Pons (tissue), 1 donor: ENCODE measurements at regions not wholly inside any gene's neighbourhood (a gene's known extent, or its start where the extent isn't known, plus 50 kb on each side); places are given as distances from the start of the nearest gene placed in this dataset.
"Not testable (repeated sequence)": the region's sequence is repeated elsewhere in the genome, so short reads cannot be mapped to it uniquely, and the experiment has no call there.

ENCODE experiments used
- DNase-seq: peaks from one replicate; pipeline ENCODE4 v3.0.0-alpha.2; 2016; ENCODE audit warnings: low spot score

DNA sequence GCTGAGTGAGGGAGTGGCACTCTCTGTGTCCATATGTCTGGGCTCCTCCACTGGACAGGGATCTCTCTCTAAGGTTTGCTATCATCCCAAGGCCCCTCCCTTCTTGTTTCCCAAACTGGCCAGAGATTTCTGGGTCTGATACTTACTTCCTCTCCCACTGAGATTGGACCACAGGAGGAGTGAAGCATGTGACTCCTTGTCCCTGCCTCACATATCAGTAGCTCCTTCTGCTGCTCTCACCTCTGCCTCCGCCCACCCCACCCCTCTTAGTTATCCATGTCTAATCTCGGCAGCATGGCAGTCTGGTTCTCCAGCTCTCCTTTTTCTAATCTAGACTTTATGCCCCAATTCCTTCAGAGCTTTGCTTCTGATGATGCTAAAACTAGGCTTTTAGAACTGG is 223.1 kb downstream of the RPLP1 start:
- DNase-seq = no peak

DNA sequence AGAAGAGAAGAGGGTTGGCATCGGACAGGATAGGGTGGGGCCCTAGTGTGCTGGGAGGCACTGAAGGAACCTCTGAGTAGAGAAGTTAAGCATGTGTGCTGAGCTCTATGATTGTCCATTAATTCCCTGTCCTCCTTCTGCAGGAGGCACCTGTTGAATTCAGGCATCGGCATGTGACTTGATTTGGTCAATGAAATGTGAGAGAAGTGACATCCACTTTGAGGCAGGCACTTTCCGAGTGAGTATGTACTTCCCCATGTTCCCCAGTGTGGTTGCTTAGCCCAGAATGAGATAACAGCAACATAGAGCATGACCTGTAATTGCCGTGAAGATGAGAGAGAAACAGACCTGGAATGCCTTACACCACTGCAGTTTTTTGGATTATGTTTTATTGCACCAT is 224.8 kb downstream of the RPLP1 start:
- DNase-seq = no peak

DNA sequence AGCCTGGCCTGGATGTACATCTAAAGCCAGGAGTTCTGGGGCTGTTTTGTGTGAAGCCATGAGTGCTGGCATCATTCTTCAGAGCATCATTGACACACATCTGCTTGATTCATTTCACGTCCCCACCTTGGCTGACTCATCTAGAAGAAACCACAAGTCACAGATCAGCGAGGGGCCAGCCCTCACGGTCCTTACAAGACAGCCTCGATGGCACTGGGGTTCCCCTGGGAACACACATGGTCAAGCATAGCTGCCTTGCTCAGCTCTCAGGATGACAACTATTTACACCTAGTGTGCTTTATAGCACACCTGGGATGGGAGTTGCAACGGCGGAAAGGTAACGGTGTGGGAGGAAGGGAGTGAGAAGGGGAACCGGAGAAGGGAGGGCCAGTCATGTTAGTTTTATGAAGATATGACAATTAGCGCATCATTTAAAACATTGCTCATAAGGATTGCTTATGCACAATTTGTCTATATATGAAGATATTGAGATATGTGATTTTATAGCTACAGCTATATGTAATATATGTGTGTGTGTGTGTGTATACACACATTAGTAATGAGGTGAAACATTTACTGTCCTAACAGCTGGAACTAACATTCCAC is 227.1 kb downstream of the RPLP1 start:
- no peak for DNase-seq

DNA sequence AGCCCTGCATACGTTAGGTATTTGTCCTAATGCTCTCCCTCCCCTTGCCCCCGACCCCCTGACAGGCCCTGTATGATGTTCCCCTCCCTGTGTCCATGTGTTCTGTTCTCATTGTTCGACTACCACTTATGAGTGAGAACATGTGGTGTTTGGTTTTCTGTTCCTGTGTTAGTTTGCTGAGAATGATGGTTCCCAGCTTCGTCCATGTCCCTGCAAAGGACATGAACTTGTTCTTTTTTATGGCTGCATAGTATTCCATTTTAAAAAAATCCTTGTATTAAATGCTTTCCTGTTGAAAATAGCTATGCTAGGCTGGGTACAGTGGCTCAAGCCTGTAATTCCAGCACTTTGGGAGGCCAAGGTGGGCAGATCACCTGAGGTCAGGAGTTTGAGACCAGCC is 232.2 kb downstream of the RPLP1 start:
- not testable (repeated sequence) for DNase-seq

DNA sequence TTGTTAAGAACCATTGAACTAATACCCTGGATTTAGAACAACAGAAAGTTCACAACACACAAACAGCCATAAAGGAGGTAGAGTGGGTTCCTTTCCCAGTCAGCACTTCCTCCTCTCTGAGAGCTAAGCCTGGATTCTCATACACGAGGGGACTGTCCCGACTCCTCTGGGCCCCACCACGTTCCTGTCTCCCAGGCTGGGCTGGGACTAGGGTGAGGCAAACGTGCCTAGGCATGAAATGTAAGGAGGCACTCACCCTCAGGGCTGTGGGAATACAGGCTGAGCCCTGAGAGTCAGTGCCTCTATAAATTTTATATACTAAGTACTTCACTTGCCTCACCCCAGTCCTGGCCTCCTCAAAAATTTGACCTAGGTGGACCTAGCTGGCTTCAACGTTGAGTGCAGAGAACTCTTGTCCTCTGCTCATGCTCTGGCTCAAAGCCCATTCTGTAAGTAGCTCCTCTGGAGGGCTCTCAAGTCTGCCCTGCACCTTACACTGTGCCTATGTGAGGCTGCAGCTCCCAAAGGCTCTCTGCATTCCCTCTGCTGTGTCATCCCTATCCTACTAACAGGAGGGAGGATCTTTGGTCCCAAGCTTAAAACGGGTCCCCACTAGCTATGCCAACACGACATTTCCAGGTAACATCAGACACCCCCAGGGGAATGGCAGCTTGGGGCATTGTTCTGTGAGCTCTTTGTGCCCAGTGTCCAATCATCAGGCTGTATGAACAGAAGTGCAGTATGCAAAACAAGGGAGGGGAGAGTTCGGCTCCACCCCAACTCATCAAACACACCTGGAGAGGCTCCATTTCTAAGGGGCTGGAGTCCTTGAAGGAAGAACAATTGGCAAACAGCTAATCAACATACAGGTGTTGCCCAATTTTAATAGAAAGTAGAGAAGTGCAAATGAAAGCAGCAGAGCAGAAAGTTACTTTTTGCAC is 233.2 kb downstream of the RPLP1 start:
- DNase-seq = no peak

DNA sequence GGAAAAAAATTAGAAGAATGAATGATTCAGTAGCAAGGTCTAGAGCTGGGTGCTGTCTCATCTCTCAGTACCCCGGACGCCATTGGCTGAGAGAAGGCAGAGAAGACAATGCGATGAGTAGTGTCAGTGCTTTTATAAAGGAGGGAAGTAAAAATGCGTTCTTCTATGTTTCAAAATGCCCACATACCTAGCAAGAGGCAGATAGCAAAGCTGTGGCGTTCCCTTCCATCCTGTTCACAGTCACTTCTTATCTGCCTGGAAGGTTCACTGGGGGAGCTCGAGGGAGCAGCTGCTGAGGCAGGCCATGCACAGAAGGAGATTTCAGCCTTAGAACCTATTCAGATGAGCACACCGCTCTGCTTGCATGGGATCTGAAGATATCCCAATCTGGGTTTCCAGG is 234.0 kb downstream of the RPLP1 start:
- no peak for DNase-seq

DNA sequence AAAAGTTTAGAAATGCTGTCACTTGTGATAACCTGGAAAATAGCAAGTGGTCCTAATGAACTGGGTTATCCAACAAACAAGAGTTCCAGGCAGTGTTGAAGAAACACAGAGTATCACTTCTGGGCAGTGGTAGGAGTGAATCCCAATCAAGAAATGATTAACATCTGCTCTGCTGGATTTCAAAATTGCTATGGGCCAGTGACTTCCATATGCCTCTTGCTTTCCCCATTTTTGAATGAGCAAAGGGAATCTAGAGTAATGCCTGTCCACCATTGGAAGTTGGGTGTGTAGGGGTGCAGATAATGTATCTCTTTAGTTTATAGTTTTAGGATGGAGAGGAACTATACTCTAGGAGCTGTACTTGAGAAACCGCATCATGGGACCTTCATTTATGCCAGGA is 236.5 kb downstream of the RPLP1 start:
- no peak for DNase-seq

DNA sequence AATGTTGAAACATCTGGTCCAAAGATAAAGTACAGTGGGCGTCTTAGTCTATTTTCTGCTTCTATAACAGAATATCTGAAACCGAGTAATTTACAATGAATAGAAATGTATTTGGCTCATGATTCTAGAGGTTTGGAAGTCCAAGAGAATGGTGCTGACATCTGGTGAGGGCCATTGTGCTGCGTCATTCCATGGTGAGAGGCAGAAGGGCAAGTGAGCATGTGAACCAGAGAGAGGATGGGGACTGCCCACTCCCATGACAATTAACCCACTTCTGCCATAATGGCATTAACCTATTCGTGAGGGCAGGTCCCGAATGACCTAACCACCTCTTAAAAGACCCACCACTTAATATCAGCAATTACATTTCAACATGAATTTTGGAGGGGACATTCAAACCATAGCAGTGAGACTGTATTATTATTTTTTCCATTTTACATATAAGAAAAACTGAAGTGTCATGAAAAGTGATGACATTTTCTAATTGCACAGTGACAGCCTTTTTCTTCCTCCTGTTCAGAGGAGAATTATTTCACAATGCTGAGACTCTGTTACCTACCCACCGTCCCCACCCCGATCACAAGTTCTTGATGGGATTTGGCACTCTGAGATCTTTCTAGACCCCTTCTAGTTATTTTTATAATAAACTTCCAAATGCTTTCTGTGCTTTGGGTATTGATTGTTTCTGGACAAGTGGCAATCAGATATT is 238.8 kb downstream of the RPLP1 start:
- DNase-seq = no peak

DNA sequence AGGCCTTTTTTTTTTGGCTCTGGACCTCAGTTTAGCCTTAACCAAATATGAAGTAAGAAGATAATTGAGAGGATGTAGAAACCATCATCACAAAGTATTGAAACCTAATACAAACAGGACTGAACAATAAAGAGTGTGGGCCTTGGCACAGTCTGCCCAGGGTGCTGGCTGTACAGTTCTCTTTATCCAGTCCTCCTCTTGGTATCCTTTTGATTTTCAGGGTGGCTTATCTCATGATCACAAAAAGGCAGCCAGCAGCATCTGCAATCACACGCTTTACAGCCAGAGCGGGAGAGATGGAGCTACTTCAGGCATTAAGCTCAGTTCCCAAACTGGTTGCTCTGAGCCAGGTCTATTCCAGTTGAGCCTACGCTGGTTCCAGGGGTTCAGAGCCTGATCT is 239.7 kb downstream of the RPLP1 start:
- no peak for DNase-seq

DNA sequence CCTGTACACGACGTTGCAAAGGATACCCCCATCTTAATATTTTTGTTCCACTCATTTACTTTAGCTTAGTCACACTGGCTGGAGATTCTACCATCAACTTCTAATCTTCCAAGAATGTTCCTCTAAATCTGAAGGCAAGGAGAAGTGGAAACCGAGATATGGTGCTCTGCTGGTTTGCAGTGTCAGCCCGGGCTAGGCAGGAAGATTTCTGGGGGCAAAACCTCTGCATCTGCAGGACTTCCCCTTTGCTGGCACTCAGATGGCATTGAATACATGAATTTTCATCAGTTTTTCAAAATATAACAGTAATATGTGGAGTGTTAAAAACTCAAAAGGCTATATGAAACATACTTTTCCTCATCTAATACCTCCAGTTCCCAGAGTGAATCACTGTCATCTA is 240.4 kb downstream of the RPLP1 start:
- DNase-seq = no peak

DNA sequence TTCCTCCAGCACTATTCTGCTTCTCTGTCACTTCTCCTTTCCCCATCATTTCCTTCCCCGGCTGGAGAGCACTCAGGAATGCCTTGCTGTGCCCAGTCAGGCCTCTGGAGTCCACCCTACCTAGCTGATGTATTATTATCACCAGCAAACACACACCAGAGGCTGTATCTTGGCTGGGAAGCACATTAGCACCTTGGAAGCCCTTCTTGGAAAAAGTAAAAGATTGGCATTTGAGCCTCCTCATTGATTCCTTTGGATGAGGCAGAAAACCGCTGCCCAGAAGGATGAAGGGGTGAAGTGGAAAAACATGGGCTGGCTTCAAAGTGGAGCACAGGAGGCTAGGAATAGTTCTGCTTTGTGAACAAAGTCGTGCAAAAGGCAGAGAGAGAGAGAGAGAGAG is 244.3 kb downstream of the RPLP1 start:
- no peak for DNase-seq

DNA sequence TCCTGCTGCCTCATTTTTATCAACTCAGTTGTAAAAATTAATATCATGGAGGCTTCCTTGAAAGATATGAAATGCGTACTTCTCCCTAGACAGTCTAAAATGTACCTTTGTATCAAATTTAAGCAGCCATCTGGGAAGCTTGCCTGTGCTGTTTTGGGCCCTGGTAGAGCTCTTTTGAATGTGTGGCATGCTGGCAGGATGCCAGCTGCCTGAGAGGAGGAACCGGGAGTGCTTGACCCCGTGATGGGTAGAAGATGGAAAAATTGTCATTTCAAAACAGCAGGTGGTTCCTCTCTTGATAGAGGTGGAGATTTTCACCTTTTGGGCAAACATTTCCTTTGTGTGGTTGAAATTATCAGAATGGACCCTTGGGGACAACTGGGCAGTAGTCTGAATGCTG is 245.3 kb downstream of the RPLP1 start:
- peak; percentile 58 for DNase-seq

DNA sequence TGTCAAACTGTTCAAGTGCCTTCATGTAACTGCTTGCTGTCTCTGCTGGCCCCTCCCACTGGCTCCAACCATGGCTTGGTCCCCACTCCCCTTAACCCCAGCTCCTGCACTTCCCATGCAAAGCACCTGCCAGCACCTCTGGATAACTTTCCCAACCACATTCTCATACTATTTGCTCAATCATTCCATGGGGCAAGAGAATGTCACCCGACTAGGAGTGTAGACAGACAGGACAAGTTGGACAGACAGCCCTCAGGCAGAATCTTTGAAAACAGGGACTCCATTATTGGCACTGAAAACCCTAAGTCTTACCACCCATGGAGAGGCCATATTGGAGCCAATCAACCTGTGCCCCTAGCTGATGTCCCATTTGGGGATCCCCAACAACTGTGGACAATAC is 246.5 kb downstream of the RPLP1 start:
- DNase-seq = no peak

DNA sequence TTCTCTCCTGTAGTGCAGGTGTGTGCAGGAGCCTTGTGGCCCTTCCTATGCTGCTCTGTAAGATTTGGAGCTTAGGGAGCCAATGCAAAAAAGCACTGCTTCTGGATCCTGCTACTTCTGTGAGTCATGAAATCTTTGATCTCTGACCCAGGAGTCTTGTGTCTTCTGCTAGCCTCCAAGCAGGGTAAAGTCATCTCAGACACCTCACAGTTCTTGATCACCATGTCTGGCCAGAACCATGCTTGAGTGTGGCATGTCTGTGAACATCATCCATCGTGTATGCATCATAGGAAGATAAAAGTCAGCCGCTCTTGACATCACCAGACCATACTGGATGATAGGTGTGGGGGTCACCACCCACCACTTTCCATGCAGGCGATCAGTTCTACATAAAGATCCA is 247.8 kb downstream of the RPLP1 start:
- no peak for DNase-seq

DNA sequence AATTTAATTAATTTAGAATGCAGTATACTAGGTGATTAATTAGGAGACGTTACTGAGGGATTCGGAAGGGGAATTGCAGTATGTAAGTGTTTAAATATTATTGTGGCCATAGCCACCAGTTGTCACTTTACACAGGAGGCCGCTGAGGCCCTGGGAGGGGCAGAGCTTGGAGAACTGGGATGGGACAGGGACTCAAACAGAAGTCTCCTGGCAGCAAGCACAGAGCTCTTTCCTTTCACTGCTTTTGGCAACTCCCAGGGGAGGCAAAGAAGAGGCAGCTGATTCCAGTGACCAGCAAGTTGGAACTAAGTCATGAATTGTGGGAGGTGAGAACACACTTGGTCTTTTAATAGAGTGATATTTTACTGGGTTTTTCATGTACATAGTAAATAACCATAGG is 248.6 kb downstream of the RPLP1 start:
- DNase-seq = peak; percentile 24

DNA sequence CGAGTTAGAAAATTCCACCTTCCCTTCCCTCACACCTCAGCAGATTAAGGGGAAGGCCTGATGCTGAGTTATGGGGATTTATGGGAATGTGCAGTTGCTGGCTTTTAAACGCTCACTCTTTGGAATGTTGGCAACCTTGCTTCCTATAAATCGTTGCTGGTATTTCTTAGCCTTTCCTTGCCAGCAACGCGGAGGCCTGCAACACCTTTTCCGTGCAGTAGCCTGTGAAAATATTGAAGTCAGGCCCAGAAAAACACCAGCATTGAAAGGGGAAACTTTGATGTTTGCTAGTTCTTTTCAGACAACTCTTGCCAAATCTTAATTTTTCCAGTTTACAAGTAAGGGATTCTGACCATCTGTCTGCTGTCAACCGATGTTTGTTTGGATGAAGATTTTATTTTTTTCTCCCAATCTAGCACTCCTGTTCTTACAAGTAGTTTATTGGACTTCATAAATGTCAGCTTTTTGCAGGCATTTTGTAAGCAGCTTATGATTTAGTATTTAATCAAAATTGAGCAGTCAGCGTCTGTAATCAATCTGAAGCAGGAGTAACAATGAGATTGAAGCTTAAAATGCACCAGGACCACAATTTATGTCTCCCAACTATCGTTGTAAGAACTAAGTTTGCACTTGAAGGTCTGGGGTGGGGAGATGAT is 251.0 kb downstream of the RPLP1 start:
- DNase-seq = no peak

DNA sequence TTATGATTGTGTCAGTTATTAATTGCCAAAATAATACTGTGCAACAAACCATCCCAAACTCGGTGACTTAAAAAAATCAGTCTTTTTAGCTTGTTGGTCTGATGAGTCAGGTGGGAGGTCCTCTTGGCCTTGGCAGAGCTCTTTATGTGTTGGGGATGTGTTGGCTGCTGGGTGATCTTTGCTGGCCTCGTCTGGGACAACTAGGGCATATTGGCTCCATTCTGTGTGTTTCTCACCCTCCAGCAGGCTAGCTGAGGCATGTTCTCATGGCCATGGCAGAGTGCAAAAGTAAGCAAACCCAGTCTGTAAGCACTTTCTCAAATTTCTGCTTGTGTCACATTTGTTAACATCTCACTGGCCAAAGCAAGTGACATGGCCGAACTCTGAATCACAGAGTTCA is 251.6 kb downstream of the RPLP1 start:
- no peak for DNase-seq

DNA sequence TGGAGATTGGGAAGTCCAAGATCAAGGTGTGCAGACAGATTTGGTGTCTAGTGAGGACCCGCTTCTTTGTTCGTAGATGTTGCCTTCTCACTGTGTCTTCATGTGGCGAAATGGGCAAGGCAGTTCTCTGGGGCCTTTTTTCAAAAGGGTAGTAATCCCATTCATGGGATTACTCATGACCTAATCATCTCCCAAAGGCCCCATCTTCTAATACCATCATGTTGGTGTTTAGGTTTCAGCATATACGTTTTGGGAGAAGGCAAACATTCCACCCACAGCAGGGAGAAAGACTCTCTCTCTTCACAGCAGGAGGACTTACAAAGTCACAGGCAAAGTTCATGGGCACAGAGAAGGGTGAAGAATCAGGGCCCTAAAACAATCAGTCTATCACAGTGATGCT is 252.1 kb downstream of the RPLP1 start:
- DNase-seq = no peak

DNA sequence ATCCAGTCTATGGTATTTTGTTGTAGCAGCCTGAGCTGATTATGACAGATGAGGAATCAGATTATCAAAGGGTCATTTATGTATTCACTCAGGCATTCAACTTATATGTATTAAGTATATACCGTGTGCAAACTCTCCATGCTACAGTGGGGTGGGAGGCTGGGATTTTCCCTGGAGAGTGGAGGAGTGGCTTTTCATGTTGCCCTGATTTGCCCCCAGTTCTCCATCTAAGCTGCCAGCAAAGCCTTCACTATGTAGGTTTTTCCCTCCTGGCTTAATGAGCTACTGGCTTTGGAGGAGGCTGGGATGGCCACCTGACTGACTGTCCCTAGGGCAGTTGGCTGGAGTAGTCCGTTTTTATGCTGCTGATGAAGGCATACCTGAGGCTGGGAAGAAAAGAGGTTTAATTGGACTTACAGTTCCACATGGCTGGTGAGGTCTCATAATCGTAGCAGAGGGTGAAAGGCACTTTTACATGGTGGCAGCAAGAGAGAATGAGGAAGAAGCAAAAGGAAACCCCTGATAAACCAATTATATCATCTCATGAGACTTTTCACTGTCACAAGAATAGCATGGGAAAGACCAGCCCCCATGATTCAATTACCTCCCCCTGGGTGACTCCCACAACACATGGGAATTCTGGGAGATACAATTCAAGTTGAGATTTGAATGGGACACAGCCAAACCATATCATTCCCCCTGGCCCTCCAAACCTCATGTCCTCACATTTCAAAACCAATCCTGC is 253.9 kb downstream of the RPLP1 start:
- DNase-seq = no peak

DNA sequence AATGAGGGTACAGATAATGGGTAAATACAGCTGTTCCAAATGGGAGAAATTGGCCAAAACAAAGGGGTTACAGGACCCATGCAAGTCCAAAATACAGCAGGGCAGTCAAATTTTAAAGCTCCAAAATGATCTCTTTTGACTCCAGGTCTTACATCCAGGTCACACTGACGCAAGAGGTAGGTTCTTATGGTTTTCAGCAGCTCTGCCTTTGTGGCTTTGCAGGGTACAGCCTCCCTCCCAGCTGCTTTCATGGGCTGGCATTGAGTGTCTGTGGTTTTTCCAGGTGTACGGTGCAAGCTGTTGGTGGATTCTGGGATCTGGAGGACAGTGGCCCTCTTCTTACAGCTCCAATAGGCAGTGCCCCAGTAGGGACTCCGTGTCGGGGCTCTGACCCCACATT is 254.6 kb downstream of the RPLP1 start:
- DNase-seq = not testable (repeated sequence)

DNA sequence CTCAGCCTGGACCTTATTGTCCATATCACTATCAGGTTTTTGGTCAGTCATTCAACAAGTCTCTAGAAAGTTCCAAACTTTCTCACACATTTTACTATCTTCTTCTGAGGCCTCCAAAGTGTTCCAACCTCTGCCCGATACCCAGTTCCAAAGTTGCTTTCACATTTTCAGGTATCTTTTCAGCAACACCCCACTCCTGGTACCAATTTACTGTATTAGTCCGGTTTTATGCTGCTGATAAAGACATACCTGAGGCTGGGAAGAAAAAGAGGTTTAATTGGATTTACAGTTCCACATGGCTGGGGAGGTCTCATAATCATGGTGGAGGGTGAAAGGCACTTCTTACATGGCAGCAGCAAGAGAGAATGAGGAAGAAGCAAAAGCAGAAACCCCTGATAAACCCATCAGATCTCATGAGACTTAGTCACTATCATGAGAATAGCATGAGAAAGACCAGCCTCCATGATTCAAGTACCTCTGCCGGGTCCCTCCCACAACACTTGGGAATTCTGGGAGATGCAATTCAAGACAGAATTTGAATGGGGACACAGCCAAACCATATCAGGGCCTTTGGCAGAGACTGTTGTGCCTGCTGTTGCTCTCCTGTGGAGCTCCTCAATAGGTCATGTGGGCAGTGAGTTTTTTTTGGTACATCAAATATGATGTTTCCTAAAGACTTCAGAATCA is 256.0 kb downstream of the RPLP1 start:
- DNase-seq = not testable (repeated sequence)
